Neural progenitor cell (in vitro differentiated cells): ENCODE measurements at regions not wholly inside any gene's neighbourhood (a gene's known extent, or its start where the extent isn't known, plus 50 kb on each side); places are given as distances from the start of the nearest gene placed in this dataset.

Source experiments
- EZH2 ChIP-seq: fragments of 200-600 bp; sonication (generic); IDR thresholded peaks from 2 replicates; pipeline ENCODE4 v1.6.1; 2017; ENCODE audit warnings: antibody characterized with exemption, mild to moderate bottlenecking, moderate library complexity
- TF ChIP-seq, protein P1 (sequence below): fragments of 200-600 bp; sonication (generic); IDR thresholded peaks from 2 replicates; pipeline ENCODE4 v1.5.1; 2017; ENCODE audit warnings: antibody characterized with exemption, mild to moderate bottlenecking

DNA sequence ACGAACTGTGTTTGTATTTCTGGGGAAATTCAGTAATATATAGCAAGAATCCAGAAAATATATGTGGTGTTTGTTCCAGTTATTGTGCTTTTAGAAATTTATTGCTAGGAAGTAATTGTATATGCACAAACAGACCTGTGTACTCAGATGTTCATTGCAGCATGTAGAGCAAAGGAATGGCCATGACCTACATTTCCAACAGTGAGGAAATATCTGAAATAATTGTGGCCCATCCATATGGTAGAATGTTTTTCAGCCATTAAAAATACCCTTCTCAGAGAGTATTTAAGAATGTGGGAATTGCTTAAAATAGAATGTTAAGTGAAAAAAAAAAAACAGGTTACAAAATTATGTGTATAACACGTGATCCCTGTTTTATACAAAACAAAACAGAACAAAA lies 77.3 kb downstream of the TMX1 start:
- TF ChIP-seq, protein P1, sequence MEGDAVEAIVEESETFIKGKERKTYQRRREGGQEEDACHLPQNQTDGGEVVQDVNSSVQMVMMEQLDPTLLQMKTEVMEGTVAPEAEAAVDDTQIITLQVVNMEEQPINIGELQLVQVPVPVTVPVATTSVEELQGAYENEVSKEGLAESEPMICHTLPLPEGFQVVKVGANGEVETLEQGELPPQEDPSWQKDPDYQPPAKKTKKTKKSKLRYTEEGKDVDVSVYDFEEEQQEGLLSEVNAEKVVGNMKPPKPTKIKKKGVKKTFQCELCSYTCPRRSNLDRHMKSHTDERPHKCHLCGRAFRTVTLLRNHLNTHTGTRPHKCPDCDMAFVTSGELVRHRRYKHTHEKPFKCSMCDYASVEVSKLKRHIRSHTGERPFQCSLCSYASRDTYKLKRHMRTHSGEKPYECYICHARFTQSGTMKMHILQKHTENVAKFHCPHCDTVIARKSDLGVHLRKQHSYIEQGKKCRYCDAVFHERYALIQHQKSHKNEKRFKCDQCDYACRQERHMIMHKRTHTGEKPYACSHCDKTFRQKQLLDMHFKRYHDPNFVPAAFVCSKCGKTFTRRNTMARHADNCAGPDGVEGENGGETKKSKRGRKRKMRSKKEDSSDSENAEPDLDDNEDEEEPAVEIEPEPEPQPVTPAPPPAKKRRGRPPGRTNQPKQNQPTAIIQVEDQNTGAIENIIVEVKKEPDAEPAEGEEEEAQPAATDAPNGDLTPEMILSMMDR = no peak
- TF ChIP-seq EZH2 = no peak
